H1 (cell line): ENCODE measurements at regions not wholly inside any gene's neighbourhood (a gene's known extent, or its start where the extent isn't known, plus 50 kb on each side); places are given as distances from the start of the nearest gene placed in this dataset.

Source experiments
- CHD1 ChIP-seq: IDR thresholded peaks from 2 replicates; pipeline ENCODE4 v1.6.1; 2012; ENCODE audit warnings: low read depth, low read length, improper control_type of control experiment
- EP300 ChIP-seq, 2 experiments: IDR thresholded peaks; 1 replicate in 1 of 2; 2 replicates in 1 of 2; pipeline ENCODE4 v1.6.1; 2011 to 2012; ENCODE audit warnings: low read depth in 2 of 2, low read length in 2 of 2, mild to moderate bottlenecking in 2 of 2, borderline replicate concordance in 1 of 2, inconsistent platforms in 1 of 2, moderate library complexity in 1 of 2
- JUND ChIP-seq: IDR thresholded peaks from 2 replicates; pipeline ENCODE4 v1.6.1; 2011; ENCODE audit warnings: mild to moderate bottlenecking, improper control_type of control experiment, low read length
- POU5F1 ChIP-seq: IDR thresholded peaks from 2 replicates; pipeline ENCODE4 v1.6.1; 2011; ENCODE audit warnings: low read depth, mild to moderate bottlenecking, low read length, moderate library complexity
- SAP30 ChIP-seq: fragments of 300-600 bp; sonication (generic); IDR thresholded peaks from 2 replicates; pipeline ENCODE4 v1.7.1; 2012; ENCODE audit warnings: low read length, moderate library complexity, mild to moderate bottlenecking, inconsistent platforms; ENCODE audit not compliant: insufficient read depth, insufficient replicate concordance
- SRF ChIP-seq: IDR thresholded peaks from 2 replicates; pipeline ENCODE4 v1.6.1; 2011; ENCODE audit warnings: mild to moderate bottlenecking, low read depth, low read length, moderate library complexity
- SUZ12 ChIP-seq: fragments of 200-600 bp; sonication (generic); IDR thresholded peaks from 2 replicates; pipeline ENCODE4 v1.6.1; 2012; ENCODE audit warnings: mild to moderate bottlenecking, inconsistent platforms, low read length, moderate library complexity, mixed read lengths

DNA sequence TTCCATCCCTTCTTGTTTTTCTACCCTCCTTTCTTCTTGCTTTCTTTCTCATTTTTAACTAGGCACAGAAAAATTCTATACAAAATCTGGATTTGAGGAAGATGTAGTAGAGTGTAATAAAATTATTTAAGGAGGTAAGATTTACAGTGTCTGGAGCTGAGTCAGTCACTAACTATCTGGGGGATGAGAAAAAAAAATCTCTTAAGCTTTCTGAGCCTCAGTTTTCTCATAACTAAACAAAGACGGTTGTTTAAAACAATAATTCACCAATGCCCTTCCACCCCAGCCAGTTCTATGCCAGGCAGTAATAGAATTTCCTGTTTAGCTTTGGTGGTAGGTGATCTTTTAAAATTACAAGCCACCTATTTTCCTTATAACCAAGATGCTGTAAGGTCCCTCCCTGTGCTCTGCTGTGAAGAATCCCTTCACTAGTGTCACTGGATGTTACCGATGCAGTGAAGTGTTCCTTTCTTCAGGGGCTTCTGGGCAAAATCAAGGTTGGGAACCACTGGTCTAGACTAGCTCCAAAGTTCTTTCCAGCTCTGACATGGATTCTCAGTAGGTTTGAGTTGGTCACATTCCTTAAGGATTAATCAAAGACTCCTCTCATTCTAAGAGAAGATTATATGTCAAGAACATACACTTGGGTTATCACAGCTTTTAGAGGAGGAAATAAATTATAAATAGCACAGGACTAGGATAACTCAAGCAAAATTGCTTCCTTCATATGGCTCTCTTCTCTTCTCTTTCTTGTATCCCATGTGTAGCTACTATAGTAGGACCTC, 289.0 kb downstream of the CDH2 start (continued):
- TF ChIP-seq POU5F1, result no peak
- no peak for TF ChIP-seq EP300 (IDR thresholded peaks at IDR 0.05; ENCODE audit: borderline replicate concordance in 1 of 2, low read depth in 2 of 2, low read length in 2 of 2)
- no peak for TF ChIP-seq SRF
- no peak for TF ChIP-seq CHD1
- no peak for TF ChIP-seq SAP30
- TF ChIP-seq SUZ12, result no peak
- no peak for TF ChIP-seq JUND
